SK-N-MC (cell line): ENCODE measurements at regions not wholly inside any gene's neighbourhood (a gene's known extent, or its start where the extent isn't known, plus 50 kb on each side); places are given as distances from the start of the nearest gene placed in this dataset.

Experiments used
- DNase-seq: peaks from one replicate; pipeline ENCODE4 v3.0.0-alpha.2; 2011; ENCODE audit warnings: low read depth, low spot score
- H3K27ac ChIP-seq: fragments of 200-600 bp; sonication (generic); 2 replicates; pipeline ENCODE4 v1.5.1; 2016; ENCODE audit warnings: mixed run types
- H3K36me3 ChIP-seq: fragments of 200-600 bp; sonication (generic); 2 replicates; pipeline ENCODE4 v1.6.1; 2017; ENCODE audit warnings: antibody characterized with exemption, low read length, mixed read lengths; ENCODE audit not compliant: insufficient read depth
- H3K4me3 ChIP-seq: fragments of 200-600 bp; sonication (generic); 2 replicates; pipeline ENCODE4 v1.5.1; 2016
- H3K9ac ChIP-seq: fragments of 200-600 bp; sonication (generic); 2 replicates; pipeline ENCODE4 v1.8.0; 2017; ENCODE audit warnings: mixed run types, mixed read lengths; ENCODE audit not compliant: insufficient read length
- H3K9me3 ChIP-seq: fragments of 200-600 bp; sonication (generic); 2 replicates; pipeline ENCODE4 v1.6.1; 2017; ENCODE audit warnings: low read depth, mild to moderate bottlenecking, antibody characterized with exemption, low read length, moderate library complexity, mixed read lengths
- EZH2 ChIP-seq: fragments of 200-600 bp; sonication (generic); IDR thresholded peaks from one replicate; pipeline ENCODE4 v1.6.1; 2017; ENCODE audit warnings: antibody characterized with exemption
- FOXP2 ChIP-seq: optimal IDR thresholded peaks from 2 replicates; pipeline ENCODE3; 2011; ENCODE audit warnings: mild to moderate bottlenecking, moderate library complexity; ENCODE audit not compliant: insufficient read depth; ENCODE audit errors: extremely low read length, control extremely low read depth
- POLR2AphosphoS5 ChIP-seq: IDR thresholded peaks from 2 replicates; pipeline ENCODE4 v1.6.1; 2012; ENCODE audit warnings: mild to moderate bottlenecking, low read depth, low read length, borderline replicate concordance

GRCh38 chr6:27061235-27061993 lies 186.1 kb upstream of the PRSS16 start:
- no peak for DNase-seq
- Histone ChIP-seq H3K4me3 (no peak overlapping the region), H3K36me3 (no peaks in the 10 kb centered on the region), H3K27ac (no peak overlapping the region), H3K9me3 (no peaks in the 10 kb centered on the region), H3K9ac (no peak overlapping the region)
- TF ChIP-seq FOXP2, result no peak

GRCh38 chr6:27062755-27063154 lies 184.7 kb upstream of the PRSS16 start:
- H3K9ac ChIP-seq, result no peak overlapping the region
- H3K27ac ChIP-seq, result no peak overlapping the region
- no peak for TF ChIP-seq POLR2AphosphoS5
- no peak for TF ChIP-seq EZH2
- TF ChIP-seq FOXP2, result no peak
- no peaks in the 10 kb centered on the region for H3K9me3 ChIP-seq
- no peak overlapping the region for H3K4me3 ChIP-seq
- H3K36me3 ChIP-seq, result no peaks in the 10 kb centered on the region
- DNase-seq, result no peak

- no peak overlapping the region for H3K27ac ChIP-seq
- H3K9ac ChIP-seq, result no peak overlapping the region
- no peak overlapping the region for H3K4me3 ChIP-seq
- H3K36me3 ChIP-seq, result no peaks in the 10 kb centered on the region
- no peak for DNase-seq
- H3K9me3 ChIP-seq, result no peaks in the 10 kb centered on the region
- no peak for TF ChIP-seq EZH2
- no peak for TF ChIP-seq FOXP2
- no peak for TF ChIP-seq POLR2AphosphoS5
Observed at GRCh38 chr6:27065183-27065582, 182.3 kb upstream of the PRSS16 start.

GRCh38 chr6:27066381-27066780 lies 181.1 kb upstream of the PRSS16 start:
- DNase-seq, result no peak
- H3K27ac ChIP-seq, result no peak overlapping the region
- H3K9ac ChIP-seq, result no peak overlapping the region
- no peak for TF ChIP-seq POLR2AphosphoS5
- no peak for TF ChIP-seq FOXP2
- no peak for TF ChIP-seq EZH2
- H3K4me3 ChIP-seq, result no peak overlapping the region
- no peaks in the 10 kb centered on the region for H3K9me3 ChIP-seq
- H3K36me3 ChIP-seq, result no peaks in the 10 kb centered on the region

GRCh38 chr6:27066802-27067201 lies 180.7 kb upstream of the PRSS16 start:
- DNase-seq, result no peak
- TF ChIP-seq EZH2 (no peak), FOXP2 (no peak), POLR2AphosphoS5 (no peak)

GRCh38 chr6:27073441-27073840 lies 174.1 kb upstream of the PRSS16 start:
- no peaks in the 10 kb centered on the region for H3K9me3 ChIP-seq
- no peak for DNase-seq
- no peak for TF ChIP-seq FOXP2
- no peak overlapping the region for H3K27ac ChIP-seq
- no peak overlapping the region for H3K9ac ChIP-seq
- no peak overlapping the region for H3K4me3 ChIP-seq
- H3K36me3 ChIP-seq, result no peaks in the 10 kb centered on the region

More at GRCh38 chr6:27066802-27067201, 180.7 kb upstream of the PRSS16 start:
- Histone ChIP-seq H3K4me3 (no peak overlapping the region), H3K9me3 (no peaks in the 10 kb centered on the region), H3K9ac (no peak overlapping the region), H3K27ac (no peak overlapping the region), H3K36me3 (no peaks in the 10 kb centered on the region)

GRCh38 chr6:27076116-27076515 lies 171.4 kb upstream of the PRSS16 start:
- no peak for TF ChIP-seq POLR2AphosphoS5
- no peak for TF ChIP-seq FOXP2
- TF ChIP-seq EZH2, result no peak
- H3K27ac ChIP-seq, result no peak overlapping the region
- H3K9me3 ChIP-seq, result no peaks in the 10 kb centered on the region
- DNase-seq, result no peak
- H3K36me3 ChIP-seq, result no peaks in the 10 kb centered on the region
- no peak overlapping the region for H3K9ac ChIP-seq
- H3K4me3 ChIP-seq, result no peak overlapping the region

- peak overlapping the region; percentile 80 for H3K4me3 ChIP-seq
- DNase-seq, result no peak
- H3K27ac ChIP-seq, result no peak overlapping the region
Observed at GRCh38 chr6:27078734-27079357, 168.7 kb upstream of the PRSS16 start.

GRCh38 chr6:27081188-27081587 lies 166.3 kb upstream of the PRSS16 start:
- no peak overlapping the region for H3K27ac ChIP-seq
- TF ChIP-seq EZH2 (no peak), FOXP2 (no peak), POLR2AphosphoS5 (no peak)
- H3K36me3 ChIP-seq, result no peaks in the 10 kb centered on the region

More at GRCh38 chr6:27078734-27079357, 168.7 kb upstream of the PRSS16 start:
- Histone ChIP-seq H3K9me3 (no peaks in the 10 kb centered on the region), H3K36me3 (no peaks in the 10 kb centered on the region), H3K9ac (no peak overlapping the region)
- TF ChIP-seq EZH2 (no peak), POLR2AphosphoS5 (no peak), FOXP2 (no peak)

More at GRCh38 chr6:27081188-27081587, 166.3 kb upstream of the PRSS16 start:
- no peak for DNase-seq
- H3K9ac ChIP-seq, result no peak overlapping the region
- no peaks in the 10 kb centered on the region for H3K9me3 ChIP-seq
- H3K4me3 ChIP-seq, result no peak overlapping the region
